ENCODE measurements at regions not wholly inside any gene's neighbourhood (a gene's known extent, or its start where the extent isn't known, plus 50 kb on each side); places are given as distances from the start of the nearest gene placed in this dataset.
"Not testable (repeated sequence)": the region's sequence is repeated elsewhere in the genome, so short reads cannot be mapped to it uniquely, and the experiment has no call there.

DNA sequence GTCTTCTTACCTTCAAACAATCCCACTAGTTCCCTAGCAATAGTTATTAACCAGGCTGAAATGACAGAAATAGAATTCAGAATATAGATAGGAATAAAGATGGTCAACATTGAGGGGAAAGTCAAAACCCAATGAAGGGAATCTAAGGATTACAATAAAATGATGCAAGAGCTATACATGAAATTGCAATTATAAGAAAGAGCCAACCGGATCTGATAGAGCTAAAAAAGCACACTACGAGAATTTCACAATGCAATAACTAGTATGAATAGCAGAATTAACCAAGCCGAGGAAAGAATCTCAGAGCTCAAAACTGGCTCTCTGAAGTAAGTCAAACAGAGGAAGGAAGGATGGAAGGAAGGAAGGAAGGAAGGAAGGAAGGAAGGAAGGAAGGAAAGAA, 288.7 kb upstream of the KCND2 start:
- DNase-seq: no peak
- in situ Hi-C loops (cut with HindIII; ENCODE audit: low pct_ligation_motif_present, low pct_unique_long_range_greater_than_20kb, low sequenced_read_pairs): no loop called here

DNA sequence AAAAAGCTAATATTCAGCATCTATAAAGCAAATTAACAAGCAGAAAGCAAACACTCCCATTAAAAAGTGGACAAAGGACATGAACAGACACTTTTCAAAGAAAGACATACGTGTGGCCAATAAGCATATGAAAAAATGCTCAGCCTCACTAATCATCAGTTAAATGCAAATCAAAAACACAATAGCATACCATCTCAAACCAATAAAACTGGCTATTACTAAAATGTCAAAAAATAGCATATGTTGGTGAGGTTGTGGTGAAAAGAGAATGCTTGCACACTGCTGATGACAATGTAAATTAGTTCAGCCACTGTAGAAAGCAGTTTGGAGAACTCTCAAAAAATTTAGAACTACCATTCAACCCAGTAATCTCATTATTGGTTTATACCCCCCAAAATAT, 284.6 kb upstream of the KCND2 start:
- no peak for DNase-seq
- in situ Hi-C loops (cut with HindIII; ENCODE audit: low pct_ligation_motif_present, low pct_unique_long_range_greater_than_20kb, low sequenced_read_pairs): no loop called here

GRCh38 chr7:119994928-119995327, 278.0 kb upstream of the KCND2 start:
- DNase-seq: no peak
- in situ Hi-C loops (cut with HindIII; ENCODE audit: low pct_ligation_motif_present, low pct_unique_long_range_greater_than_20kb, low sequenced_read_pairs): no loop called here

GRCh38 chr7:119996634-119997033, 276.3 kb upstream of the KCND2 start:
- in situ Hi-C loops (cut with HindIII; ENCODE audit: low pct_ligation_motif_present, low pct_unique_long_range_greater_than_20kb, low sequenced_read_pairs): no loop called here
- DNase-seq: no peak

DNA sequence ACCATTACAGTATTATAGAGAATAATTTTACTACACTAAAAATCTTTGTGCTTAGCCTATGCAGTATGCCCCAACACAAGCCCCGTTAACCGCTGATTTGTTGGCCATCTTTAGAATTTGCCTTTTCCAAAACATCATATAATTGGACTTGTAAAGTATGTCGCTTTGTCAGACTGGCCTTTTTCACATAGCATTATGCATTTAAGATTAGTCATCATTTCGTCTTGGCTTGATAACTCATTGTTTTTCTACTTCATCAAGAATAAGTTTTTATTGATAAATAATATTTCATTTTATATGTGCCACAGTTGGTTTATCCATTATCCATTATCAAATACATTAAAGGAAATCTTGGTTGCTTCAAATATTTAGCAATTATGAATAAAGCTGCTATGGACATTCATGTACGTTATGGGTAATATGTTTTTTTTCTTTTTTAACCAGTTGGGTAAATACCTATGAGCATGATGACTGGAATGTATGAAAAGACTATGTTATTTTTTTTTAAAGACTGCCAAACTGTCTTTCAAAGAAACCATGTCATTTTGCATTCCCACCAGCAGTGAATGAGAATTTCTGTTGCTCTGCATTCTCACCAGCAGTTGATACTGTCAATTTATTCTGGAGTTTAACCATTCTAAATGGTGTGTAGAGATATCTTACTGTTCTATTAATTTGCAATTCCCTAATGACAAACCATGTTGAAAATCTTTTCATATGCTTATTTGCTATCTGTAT, 273.1 kb upstream of the KCND2 start:
- no peak for DNase-seq
- in situ Hi-C loops (cut with HindIII; ENCODE audit: low pct_ligation_motif_present, low pct_unique_long_range_greater_than_20kb, low sequenced_read_pairs): no loop called here

GRCh38 chr7:120005720-120006119, 267.3 kb upstream of the KCND2 start:
- in situ Hi-C loops (cut with HindIII; ENCODE audit: low pct_ligation_motif_present, low pct_unique_long_range_greater_than_20kb, low sequenced_read_pairs): no loop called here
- DNase-seq: no peak

DNA sequence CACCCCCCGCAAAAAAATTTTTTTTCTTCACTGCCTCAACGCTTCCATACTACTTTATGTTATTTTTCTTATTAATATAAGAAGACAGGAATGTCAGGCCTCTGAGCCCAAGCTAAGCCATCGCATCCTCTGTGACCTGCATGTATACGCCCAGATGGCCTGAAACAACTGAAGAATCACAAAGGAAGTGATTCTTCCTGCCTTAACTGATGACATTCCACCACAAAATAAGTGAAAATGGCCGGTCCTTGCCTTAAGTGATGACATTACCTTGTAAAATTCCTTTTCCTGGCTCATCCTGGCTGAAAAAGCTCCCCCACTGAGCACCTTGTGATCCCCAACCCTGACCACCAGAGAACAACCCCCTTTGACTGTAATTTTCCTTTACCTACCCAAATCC, 258.7 kb upstream of the KCND2 start:
- in situ Hi-C loops (cut with HindIII; ENCODE audit: low pct_ligation_motif_present, low pct_unique_long_range_greater_than_20kb, low sequenced_read_pairs); DNase-seq: not testable (repeated sequence)

GRCh38 chr7:120014925-120015465, 258.0 kb upstream of the KCND2 start:
- DNase-seq: no peak

GRCh38 chr7:120021085-120021484, 251.9 kb upstream of the KCND2 start:
- no peak for DNase-seq

More at GRCh38 chr7:120014925-120015465, 258.0 kb upstream of the KCND2 start:
- in situ Hi-C loops (cut with HindIII; ENCODE audit: low pct_ligation_motif_present, low pct_unique_long_range_greater_than_20kb, low sequenced_read_pairs): no loop called here

DNA sequence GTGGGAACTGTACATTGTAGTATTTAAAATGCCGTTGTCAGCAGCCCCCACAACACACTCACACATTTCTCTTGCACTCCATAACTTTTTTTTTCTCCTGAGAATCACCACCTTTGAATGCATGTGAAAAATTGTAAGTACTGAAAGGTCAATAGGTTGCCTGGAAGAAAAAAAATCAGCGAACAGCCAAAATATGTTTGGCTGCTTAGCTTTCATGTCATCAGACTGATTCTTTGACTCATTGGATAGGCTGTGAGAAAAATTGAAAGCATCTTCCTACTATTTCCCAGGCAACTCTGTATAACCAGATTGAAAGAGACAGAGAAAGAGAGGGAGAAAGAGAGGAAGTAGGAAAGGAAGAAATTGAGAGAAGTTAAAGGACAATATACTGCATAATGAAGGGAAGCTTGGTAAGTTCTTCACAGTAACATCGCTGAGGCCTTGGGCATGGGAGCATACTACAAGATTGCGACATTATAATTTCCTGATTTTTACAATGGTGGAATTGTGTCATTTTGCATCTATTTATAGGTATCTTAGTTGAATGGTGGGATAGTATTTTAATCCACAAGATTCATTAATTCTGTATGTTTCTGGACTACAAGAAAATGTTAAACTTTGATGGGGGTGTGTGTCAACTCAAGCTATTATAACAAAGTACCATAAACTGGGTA, 249.3 kb upstream of the KCND2 start:
- in situ Hi-C loops (cut with HindIII; ENCODE audit: low pct_ligation_motif_present, low pct_unique_long_range_greater_than_20kb, low sequenced_read_pairs): no loop called here
- DNase-seq: no peak

More at GRCh38 chr7:120021085-120021484, 251.9 kb upstream of the KCND2 start:
- in situ Hi-C loops (cut with HindIII; ENCODE audit: low pct_ligation_motif_present, low pct_unique_long_range_greater_than_20kb, low sequenced_read_pairs): no loop called here

GRCh38 chr7:120028636-120029035, 244.3 kb upstream of the KCND2 start:
- DNase-seq: no peak
- in situ Hi-C loops (cut with HindIII; ENCODE audit: low pct_ligation_motif_present, low pct_unique_long_range_greater_than_20kb, low sequenced_read_pairs): no loop called here

DNA sequence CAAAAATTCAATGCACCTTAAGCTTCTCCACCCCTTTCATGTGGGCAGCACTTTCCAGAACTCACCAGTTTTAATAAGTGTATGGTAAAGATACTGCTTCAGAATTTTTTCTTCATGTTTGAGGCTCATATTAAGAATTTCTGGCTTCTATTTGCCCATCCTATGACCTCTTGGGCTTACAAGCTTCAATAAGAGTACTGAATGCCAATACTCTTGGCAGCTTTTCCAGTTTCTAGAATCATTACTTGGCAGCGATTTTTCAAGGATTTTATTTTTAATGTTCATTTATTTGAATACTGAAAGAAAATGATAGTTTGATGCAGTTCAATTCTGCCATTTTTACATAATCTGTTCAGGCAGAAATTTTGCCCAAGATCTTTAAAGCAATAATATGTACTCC, 242.1 kb upstream of the KCND2 start:
- DNase-seq: no peak
- in situ Hi-C loops (cut with HindIII; ENCODE audit: low pct_ligation_motif_present, low pct_unique_long_range_greater_than_20kb, low sequenced_read_pairs): no loop called here

- in situ Hi-C loops (cut with HindIII; ENCODE audit: low pct_ligation_motif_present, low pct_unique_long_range_greater_than_20kb, low sequenced_read_pairs): no loop called here
- DNase-seq: peak; percentile 39
Observed at GRCh38 chr7:120033114-120033513, 239.9 kb upstream of the KCND2 start.

DNA sequence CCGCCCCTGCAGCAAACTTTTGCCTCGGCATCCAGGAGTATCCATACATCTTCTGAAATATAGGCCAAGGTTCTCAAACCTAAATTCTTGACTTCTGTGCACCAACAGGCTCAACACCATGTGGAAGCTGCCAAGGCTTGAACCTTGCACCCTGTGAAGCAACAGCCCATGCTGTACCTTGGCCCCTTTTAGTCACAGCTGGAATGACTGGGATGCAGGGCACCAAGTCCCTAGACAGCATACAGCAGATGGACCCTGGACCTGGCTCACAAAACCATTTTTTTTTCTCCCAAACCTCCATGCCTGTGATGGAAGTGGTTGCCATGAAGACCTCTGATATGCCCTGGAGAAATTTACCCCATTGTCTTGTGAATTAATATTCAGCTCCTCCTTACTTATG, 233.8 kb upstream of the KCND2 start:
- in situ Hi-C loops (cut with HindIII; ENCODE audit: low pct_ligation_motif_present, low pct_unique_long_range_greater_than_20kb, low sequenced_read_pairs): no loop called here
- DNase-seq: no peak

GRCh38 chr7:120041798-120042197, 231.2 kb upstream of the KCND2 start:
- DNase-seq: no peak
- in situ Hi-C loops (cut with HindIII; ENCODE audit: low pct_ligation_motif_present, low pct_unique_long_range_greater_than_20kb, low sequenced_read_pairs): no loop called here

DNA sequence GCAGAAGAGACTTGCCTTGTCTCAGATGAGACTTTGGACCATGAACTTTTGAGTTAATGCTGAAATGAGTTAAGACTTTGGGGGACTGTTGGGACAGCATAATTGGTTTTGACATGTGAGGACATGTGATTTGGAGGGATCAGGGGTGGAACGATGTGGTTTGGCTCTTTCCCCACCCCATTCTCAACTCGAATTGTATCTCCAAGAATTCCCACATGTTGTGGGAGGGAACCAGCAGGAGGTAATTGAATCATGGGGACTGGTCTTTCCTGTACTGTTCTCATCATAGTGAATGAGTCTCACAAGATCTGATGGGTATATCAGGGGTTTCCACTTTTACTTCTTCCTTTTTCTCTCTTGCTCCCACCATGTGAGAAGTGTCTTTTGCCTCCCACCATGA, 229.7 kb upstream of the KCND2 start:
- no peak for DNase-seq
- in situ Hi-C loops (cut with HindIII; ENCODE audit: low pct_ligation_motif_present, low pct_unique_long_range_greater_than_20kb, low sequenced_read_pairs): no loop called here

- no peak for DNase-seq
- in situ Hi-C loops (cut with HindIII; ENCODE audit: low pct_ligation_motif_present, low pct_unique_long_range_greater_than_20kb, low sequenced_read_pairs): no loop called here
Observed at GRCh38 chr7:120052884-120053382, 220.0 kb upstream of the KCND2 start.

DNA sequence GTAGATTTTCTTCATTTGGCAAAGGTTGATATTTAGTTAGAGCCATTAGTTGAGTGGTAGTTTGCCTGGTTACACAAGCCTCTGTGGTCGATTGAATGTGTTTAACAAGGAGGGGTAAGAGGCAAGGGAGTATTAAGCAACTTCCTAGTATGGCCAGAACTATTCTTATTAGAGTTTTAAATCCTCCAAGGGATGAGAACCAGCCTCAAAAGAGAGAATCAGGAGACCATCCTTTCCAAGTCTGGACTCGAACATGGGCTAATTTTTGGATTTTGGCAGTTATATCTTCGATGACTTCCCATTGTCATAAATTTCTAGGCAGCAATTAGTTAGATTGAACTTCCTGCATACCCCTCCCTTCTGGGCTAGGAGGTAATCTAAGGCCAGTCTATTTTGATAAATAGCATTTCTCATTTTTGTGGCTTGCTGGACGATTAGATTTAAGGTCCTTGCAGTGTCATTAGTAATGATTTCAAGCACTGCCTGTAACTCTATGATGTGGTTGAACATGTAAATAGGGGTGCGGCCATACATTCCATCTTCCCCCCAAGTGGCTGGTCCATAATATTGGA, 219.5 kb upstream of the KCND2 start:
- in situ Hi-C loops (cut with HindIII; ENCODE audit: low pct_ligation_motif_present, low pct_unique_long_range_greater_than_20kb, low sequenced_read_pairs): no loop called here
- DNase-seq: no peak

- in situ Hi-C loops (cut with HindIII; ENCODE audit: low pct_ligation_motif_present, low pct_unique_long_range_greater_than_20kb, low sequenced_read_pairs): no loop called here
- DNase-seq: no peak
Observed at GRCh38 chr7:120054376-120055100, 218.4 kb upstream of the KCND2 start.

Data from ACHN (cell line).